Tibial artery (tissue), 4 donors: ENCODE measurements at regions not wholly inside any gene's neighbourhood (a gene's known extent, or its start where the extent isn't known, plus 50 kb on each side); places are given as distances from the start of the nearest gene placed in this dataset.

Experiments used
- DNase-seq, 2 donors: peaks; one replicate each; pipeline ENCODE4 v3.0.0-alpha.2; 2019
- H3K27ac ChIP-seq, 2 donors: fragments of 200-600 bp; sonication (generic) in 1 of 2; 1 replicate in 1 of 2; 2 replicates in 1 of 2; pipeline ENCODE4 v1.5.1; 2018 to 2019; ENCODE audit warnings: mild to moderate bottlenecking in 1 of 2
- H3K27me3 ChIP-seq, 2 donors: fragments of 200-600 bp; sonication (generic) in 1 of 2; one replicate each; pipeline versions ENCODE4 v1.5.1 to v1.6.0; 2016 to 2019
- H3K36me3 ChIP-seq, 3 donors: fragments of 200-600 bp; sonication (generic) in 2 of 3; one replicate each; pipeline ENCODE4 v1.5.1; 2016 to 2019; ENCODE audit warnings: mild to moderate bottlenecking in 2 of 3
- H3K4me1 ChIP-seq, 4 donors: fragments of 200-600 bp; sonication (generic) in 2 of 4; 1 replicate in 3 of 4; 2 replicates in 1 of 4; pipeline ENCODE4 v1.5.1; 2016 to 2019
- H3K4me3 ChIP-seq, 2 donors: fragments of 200-600 bp; sonication (generic) in 1 of 2; 1 replicate in 1 of 2; 2 replicates in 1 of 2; pipeline ENCODE4 v1.5.1; 2018 to 2019; ENCODE audit warnings: mild to moderate bottlenecking in 2 of 2
- H3K9me3 ChIP-seq, 3 donors: fragments of 200-600 bp; sonication (generic) in 1 of 3; one replicate each; pipeline ENCODE4 v1.5.1; 2016 to 2019
- intact Hi-C: fragments of 100-400 bp; cut with DNase I; formaldehyde crosslinking; loops from one replicate; pipeline ENCODE4 v1.15.0; 2023; ENCODE audit warnings: low total_unique reads
- TF ChIP-seq, protein P1 (sequence below), 2 experiments: fragments of 200-600 bp in 1 of 2; fragments of 450-650 bp in 1 of 2; IDR thresholded peaks; one replicate each; pipeline ENCODE4 v1.5.1; 2017 to 2019; ENCODE audit warnings: antibody characterized with exemption in 2 of 2, mild to moderate bottlenecking in 1 of 2, moderate library complexity in 1 of 2

DNA sequence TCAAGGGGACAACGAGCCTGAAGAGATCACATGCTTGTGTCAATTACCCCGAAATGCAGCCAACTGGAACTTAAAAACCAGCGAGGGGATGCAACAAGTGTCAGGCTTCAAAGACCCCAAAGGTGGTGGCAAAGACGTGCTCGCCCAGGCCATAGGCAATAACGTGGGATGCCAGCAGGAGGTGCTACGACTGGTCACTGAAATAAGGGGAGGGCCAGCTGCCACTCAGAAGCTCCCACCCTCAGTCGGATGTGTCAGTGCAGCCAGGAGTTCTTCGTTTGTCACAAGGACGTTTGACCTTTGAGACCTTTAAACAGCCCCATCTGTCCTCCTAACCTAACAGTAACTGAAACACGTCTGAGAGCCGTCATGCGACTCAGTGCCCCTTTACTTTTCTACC is 556.8 kb upstream of the PCDH10 start:
- intact Hi-C loops: no loop called here

DNA sequence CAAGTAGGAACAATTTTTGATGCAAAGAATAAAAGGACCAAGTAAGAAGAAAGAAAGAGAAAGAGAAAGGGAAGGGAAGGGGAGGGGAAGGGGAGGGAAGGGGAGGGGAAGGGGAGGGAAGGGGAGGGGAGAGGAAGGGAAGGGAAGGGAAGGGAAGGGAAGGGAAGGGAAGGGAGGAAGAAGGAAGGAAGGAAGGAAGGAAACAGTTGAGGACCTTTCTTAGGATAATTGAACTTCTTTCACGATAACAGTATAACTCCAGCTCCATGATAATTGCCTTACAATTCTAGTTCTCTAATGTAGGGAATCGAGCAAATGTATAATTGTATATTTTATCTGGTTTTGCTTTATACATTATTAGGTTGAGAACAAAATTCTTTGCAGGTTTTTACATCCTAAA is 556.2 kb upstream of the PCDH10 start:
- Histone ChIP-seq H3K4me3 (no peak overlapping the region), H3K4me1 (no peaks in the 10 kb centered on the region), H3K9me3 (no peaks in the 10 kb centered on the region), H3K27ac (no peak overlapping the region), H3K27me3 (no peaks in the 10 kb centered on the region), H3K36me3 (no peaks in the 10 kb centered on the region)
- intact Hi-C loops: no loop called here
- DNase-seq: no peak
- TF ChIP-seq, protein P1, sequence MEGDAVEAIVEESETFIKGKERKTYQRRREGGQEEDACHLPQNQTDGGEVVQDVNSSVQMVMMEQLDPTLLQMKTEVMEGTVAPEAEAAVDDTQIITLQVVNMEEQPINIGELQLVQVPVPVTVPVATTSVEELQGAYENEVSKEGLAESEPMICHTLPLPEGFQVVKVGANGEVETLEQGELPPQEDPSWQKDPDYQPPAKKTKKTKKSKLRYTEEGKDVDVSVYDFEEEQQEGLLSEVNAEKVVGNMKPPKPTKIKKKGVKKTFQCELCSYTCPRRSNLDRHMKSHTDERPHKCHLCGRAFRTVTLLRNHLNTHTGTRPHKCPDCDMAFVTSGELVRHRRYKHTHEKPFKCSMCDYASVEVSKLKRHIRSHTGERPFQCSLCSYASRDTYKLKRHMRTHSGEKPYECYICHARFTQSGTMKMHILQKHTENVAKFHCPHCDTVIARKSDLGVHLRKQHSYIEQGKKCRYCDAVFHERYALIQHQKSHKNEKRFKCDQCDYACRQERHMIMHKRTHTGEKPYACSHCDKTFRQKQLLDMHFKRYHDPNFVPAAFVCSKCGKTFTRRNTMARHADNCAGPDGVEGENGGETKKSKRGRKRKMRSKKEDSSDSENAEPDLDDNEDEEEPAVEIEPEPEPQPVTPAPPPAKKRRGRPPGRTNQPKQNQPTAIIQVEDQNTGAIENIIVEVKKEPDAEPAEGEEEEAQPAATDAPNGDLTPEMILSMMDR (IDR thresholded peaks at IDR 0.05): no peak

More for the DNA sequence above, 556.8 kb upstream of the PCDH10 start:
- Histone ChIP-seq H3K36me3 (no peaks in the 10 kb centered on the region), H3K27ac (no peak overlapping the region), H3K4me3 (no peak overlapping the region), H3K27me3 (no peaks in the 10 kb centered on the region), H3K4me1 (no peaks in the 10 kb centered on the region), H3K9me3 (no peaks in the 10 kb centered on the region)
- DNase-seq: no peak
- TF ChIP-seq, protein P1 (IDR thresholded peaks at IDR 0.05): no peak

DNA sequence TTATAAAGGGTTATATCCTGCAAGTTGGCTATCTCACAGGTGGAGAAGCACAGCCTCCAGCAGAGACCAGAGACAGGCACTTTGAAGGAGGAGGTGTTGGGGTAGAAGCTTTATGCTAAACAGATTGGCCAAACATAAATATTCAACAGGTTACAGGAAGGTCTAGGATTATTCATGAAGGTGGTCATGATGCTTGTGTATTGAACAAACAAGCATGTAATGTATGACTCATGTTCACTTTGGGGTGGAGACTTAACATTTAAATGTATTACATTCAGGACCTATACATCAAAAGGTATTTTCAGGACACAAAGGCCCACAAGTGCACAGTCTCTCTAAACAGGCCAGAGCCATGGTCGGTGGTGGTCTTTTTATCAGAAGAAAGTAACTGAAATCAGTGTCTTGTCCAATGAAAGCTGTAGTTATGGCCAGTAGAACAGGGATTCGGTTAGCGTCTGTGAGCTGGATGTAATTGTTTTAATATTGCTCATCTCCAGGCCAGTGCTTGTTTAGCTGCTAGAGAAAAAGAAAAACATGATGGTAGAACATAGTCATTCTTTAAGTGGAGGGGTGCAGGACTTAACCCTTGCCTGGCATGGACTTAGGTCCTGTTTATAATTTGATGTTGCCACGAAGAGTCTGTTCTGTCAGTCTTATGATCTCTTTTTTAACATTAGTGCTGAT is 555.2 kb upstream of the PCDH10 start:
- H3K27me3 ChIP-seq: no peaks in the 10 kb centered on the region
- no peak overlapping the region for H3K27ac ChIP-seq
- DNase-seq: no peak
- H3K4me1 ChIP-seq: no peaks in the 10 kb centered on the region
- no peaks in the 10 kb centered on the region for H3K36me3 ChIP-seq
- no peaks in the 10 kb centered on the region for H3K9me3 ChIP-seq
- no peak overlapping the region for H3K4me3 ChIP-seq
- TF ChIP-seq, protein P1 (IDR thresholded peaks at IDR 0.05): no peak
- intact Hi-C loops: no loop called here

DNA sequence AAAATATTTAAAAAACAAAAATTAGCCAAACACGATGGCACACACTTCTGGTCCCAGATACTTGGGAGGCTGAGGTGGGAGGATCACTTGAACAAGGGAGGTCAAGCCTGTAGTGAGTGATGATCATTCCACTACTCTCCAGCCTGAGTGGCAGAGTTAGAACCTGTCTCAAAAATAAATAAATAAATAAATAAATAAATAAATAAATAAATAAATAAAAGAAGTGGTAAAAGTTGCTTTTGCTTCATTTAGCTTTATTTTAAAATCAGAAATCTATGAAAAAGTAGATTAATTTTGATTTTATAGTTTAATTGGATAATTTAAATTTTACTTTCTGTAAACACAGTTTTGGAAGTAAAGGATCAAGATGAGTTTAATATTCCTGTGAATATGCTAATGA is 552.9 kb upstream of the PCDH10 start:
- TF ChIP-seq, protein P1 (IDR thresholded peaks at IDR 0.05): no peak
- Histone ChIP-seq H3K4me3 (no peak overlapping the region), H3K36me3 (no peaks in the 10 kb centered on the region), H3K27me3 (no peaks in the 10 kb centered on the region), H3K27ac (no peak overlapping the region), H3K9me3 (no peaks in the 10 kb centered on the region), H3K4me1 (no peaks in the 10 kb centered on the region)
- no peak for DNase-seq
- intact Hi-C loops: no loop called here

DNA sequence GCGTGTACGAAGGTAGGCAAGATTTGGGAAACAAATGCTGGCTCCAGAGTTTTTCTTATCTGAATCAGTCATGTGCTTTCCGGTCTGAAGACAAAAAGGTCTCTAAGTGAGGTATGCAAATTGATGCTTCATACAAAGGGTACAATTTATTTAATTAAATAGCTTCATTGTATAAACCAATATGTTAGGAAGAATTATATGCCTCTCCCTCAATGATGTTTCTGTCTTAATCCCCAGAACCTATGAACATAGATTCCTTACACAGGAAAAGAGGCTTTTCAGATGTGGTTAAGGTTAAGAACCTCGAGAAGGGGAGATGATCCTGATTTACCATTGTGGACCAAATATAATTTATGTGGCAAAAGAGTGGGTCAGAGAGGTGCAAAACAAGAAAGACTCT is 543.5 kb upstream of the PCDH10 start:
- Histone ChIP-seq H3K9me3 (no peaks in the 10 kb centered on the region), H3K27me3 (no peaks in the 10 kb centered on the region), H3K27ac (no peak overlapping the region), H3K4me1 (no peaks in the 10 kb centered on the region), H3K4me3 (no peak overlapping the region), H3K36me3 (no peaks in the 10 kb centered on the region)
- no peak for DNase-seq
- TF ChIP-seq, protein P1 (IDR thresholded peaks at IDR 0.05): no peak
- intact Hi-C loops: no loop called here

DNA sequence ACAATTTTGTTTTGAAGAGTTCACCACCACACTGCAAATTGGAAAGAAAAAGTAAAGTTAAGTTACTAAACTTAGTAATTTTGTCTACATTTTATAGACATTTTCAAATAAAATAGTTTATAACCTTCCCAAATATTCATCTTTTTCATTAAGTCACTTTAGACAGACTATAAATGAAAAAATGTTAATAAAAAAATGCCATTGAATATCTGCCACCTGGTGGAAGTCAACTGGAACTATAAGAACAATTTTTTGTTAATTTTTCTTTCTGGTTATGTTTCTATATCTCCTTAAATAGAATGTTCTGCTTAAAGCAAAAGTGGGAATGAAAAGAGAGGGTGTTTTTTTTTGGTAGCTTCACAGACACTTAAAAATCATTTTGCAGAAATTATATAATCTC is 534.4 kb upstream of the PCDH10 start:
- no peaks in the 10 kb centered on the region for H3K9me3 ChIP-seq
- no peak overlapping the region for H3K27ac ChIP-seq
- H3K4me3 ChIP-seq: no peak overlapping the region
- no peaks in the 10 kb centered on the region for H3K36me3 ChIP-seq
- intact Hi-C loops: no loop called here
- no peaks in the 10 kb centered on the region for H3K4me1 ChIP-seq
- DNase-seq: no peak
- TF ChIP-seq, protein P1 (IDR thresholded peaks at IDR 0.05): no peak
- H3K27me3 ChIP-seq: no peaks in the 10 kb centered on the region
